Neural progenitor cell (in vitro differentiated cells): ENCODE measurements at regions not wholly inside any gene's neighbourhood (a gene's known extent, or its start where the extent isn't known, plus 50 kb on each side); places are given as distances from the start of the nearest gene placed in this dataset.

Experiments used
- EZH2 ChIP-seq: fragments of 200-600 bp; sonication (generic); IDR thresholded peaks from 2 replicates; pipeline ENCODE4 v1.6.1; 2017; ENCODE audit warnings: antibody characterized with exemption, mild to moderate bottlenecking, moderate library complexity
- EZH2phosphoT487 ChIP-seq: fragments of 200-600 bp; sonication (generic); IDR thresholded peaks from 2 replicates; pipeline ENCODE4 v1.6.1; 2017; ENCODE audit warnings: antibody characterized with exemption

GRCh38 chr1:87428367-87428766, 99.7 kb downstream of the LMO4 start:
- TF ChIP-seq EZH2 (no peak), EZH2phosphoT487 (no peak)
